ENCODE measurements at regions not wholly inside any gene's neighbourhood (a gene's known extent, or its start where the extent isn't known, plus 50 kb on each side); places are given as distances from the start of the nearest gene placed in this dataset.

DNA sequence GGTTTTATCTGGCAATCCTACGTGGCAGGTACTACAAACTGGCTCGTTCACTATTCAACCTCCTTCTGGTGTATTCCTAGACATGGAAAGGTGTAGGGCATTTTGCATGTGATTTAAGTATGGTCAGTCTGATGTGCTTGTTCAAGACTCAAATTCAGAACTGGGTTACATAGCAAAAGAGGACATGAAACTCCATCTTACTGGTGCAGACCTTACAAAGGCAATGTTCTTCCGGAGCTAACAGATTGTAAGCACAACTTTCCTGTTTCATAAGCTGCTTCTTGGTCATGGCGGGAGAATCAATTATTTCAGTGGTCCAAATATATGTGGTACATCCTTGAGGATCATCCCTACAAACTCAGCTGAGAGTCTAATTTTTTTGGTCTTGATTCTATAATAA lies 703.4 kb downstream of the EPM2A start:
- Mint-ChIP-seq H3K36me3 (no peaks in the 10 kb centered on the region), H3K9me3 (peaks cover 12% of the 10 kb centered on the region), H3K4me3 (no peak overlapping the region), H3K27me3 (ENCODE audit: low read depth) (no peaks in the 10 kb centered on the region), H3K27ac (no peak overlapping the region), H3K4me1 (peaks cover 7% of the 10 kb centered on the region)
- CTCF ChIA-PET = no interaction called here
- TF ChIP-seq SMAD4 (CRISPR knock-in tag; IDR thresholded peaks at IDR 0.05) = no peak
- TF ChIP-seq PREB (CRISPR knock-in tag; IDR thresholded peaks at IDR 0.05; ENCODE audit: borderline replicate concordance) = no peak
- TF ChIP-seq NFE2L1 (CRISPR knock-in tag; IDR thresholded peaks at IDR 0.05) = no peak
- no peak for TF ChIP-seq PRRX2 (CRISPR knock-in tag; IDR thresholded peaks at IDR 0.05)
- TF ChIP-seq, protein P1, sequence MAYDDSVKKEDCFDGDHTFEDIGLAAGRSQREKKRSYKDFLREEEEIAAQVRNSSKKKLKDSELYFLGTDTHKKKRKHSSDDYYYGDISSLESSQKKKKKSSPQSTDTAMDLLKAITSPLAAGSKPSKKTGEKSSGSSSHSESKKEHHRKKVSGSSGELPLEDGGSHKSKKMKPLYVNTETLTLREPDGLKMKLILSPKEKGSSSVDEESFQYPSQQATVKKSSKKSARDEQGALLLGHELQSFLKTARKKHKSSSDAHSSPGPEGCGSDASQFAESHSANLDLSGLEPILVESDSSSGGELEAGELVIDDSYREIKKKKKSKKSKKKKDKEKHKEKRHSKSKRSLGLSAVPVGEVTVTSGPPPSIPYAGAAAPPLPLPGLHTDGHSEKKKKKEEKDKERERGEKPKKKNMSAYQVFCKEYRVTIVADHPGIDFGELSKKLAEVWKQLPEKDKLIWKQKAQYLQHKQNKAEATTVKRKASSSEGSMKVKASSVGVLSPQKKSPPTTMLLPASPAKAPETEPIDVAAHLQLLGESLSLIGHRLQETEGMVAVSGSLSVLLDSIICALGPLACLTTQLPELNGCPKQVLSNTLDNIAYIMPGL (CRISPR knock-in tag; IDR thresholded peaks at IDR 0.05) = no peak
- no peak for TF ChIP-seq ZNF671 (CRISPR knock-in tag; IDR thresholded peaks at IDR 0.05)
- TF ChIP-seq TEAD1 (CRISPR knock-in tag; IDR thresholded peaks at IDR 0.05) = no peak
- no peak for TF ChIP-seq SMAD3 (CRISPR knock-in tag; IDR thresholded peaks at IDR 0.05; ENCODE audit: borderline replicate concordance)
- TF ChIP-seq ZNF263 (CRISPR knock-in tag; IDR thresholded peaks at IDR 0.05; ENCODE audit: low read depth) = no peak
- no peak for TF ChIP-seq CBFB (CRISPR knock-in tag; IDR thresholded peaks at IDR 0.05; ENCODE audit: low read depth)
- TF ChIP-seq, protein P2, sequence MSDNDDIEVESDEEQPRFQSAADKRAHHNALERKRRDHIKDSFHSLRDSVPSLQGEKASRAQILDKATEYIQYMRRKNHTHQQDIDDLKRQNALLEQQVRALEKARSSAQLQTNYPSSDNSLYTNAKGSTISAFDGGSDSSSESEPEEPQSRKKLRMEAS (CRISPR knock-in tag; IDR thresholded peaks at IDR 0.05) = no peak
- no peak for TF ChIP-seq AFF4 (CRISPR knock-in tag; IDR thresholded peaks at IDR 0.05; ENCODE audit: borderline replicate concordance)
- TF ChIP-seq, protein P3, sequence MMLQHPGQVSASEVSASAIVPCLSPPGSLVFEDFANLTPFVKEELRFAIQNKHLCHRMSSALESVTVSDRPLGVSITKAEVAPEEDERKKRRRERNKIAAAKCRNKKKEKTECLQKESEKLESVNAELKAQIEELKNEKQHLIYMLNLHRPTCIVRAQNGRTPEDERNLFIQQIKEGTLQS (CRISPR knock-in tag; conservative IDR thresholded peaks at IDR 0.05) = no peak
- no peak for TF ChIP-seq ETV6 (CRISPR knock-in tag; IDR thresholded peaks at IDR 0.05)
- TF ChIP-seq ZNF317 (CRISPR knock-in tag; IDR thresholded peaks at IDR 0.05; ENCODE audit: borderline replicate concordance, low read depth) = no peak
- TF ChIP-seq CREM (CRISPR knock-in tag; IDR thresholded peaks at IDR 0.05) = no peak
- no peak for TF ChIP-seq GABPB1 (CRISPR knock-in tag; IDR thresholded peaks at IDR 0.05)
- ATAC-seq (no peak), DNase-seq (ENCODE audit: low spot score) (no peak)
- POLR2A ChIA-PET = no interaction called here

GRCh38 chr6:145032562-145033145 lies 702.7 kb downstream of the EPM2A start:
- Mint-ChIP-seq H3K27me3 (ENCODE audit: low read depth) (no peaks in the 10 kb centered on the region), H3K4me1 (peaks cover 3% of the 10 kb centered on the region), H3K9me3 (peaks cover 12% of the 10 kb centered on the region), H3K27ac (no peak overlapping the region), H3K36me3 (no peaks in the 10 kb centered on the region), H3K4me3 (no peak overlapping the region)
- CTCF ChIA-PET = interaction anchor here (0.9 kb wide), 1 partner anchor 10 kb away, joined by 4 read pairs; no protein-coding TSS in a partner anchor
- ATAC-seq (no peak), DNase-seq (ENCODE audit: low spot score) (no peak)
- POLR2A ChIA-PET = no interaction called here
- TF ChIP-seq AR (CRISPR knock-in tag; IDR thresholded peaks at IDR 0.05) (no peak), E2F5 (CRISPR knock-in tag; IDR thresholded peaks at IDR 0.05) (no peak), ESRRA (CRISPR knock-in tag; IDR thresholded peaks at IDR 0.05; ENCODE audit: borderline replicate concordance) (no peak), ZNF219 (CRISPR knock-in tag; IDR thresholded peaks at IDR 0.05; ENCODE audit: borderline replicate concordance) (no peak), TP53 (CRISPR knock-in tag; IDR thresholded peaks at IDR 0.05) (no peak), ZNF671 (CRISPR knock-in tag; IDR thresholded peaks at IDR 0.05) (no peak), TCF7 (CRISPR knock-in tag; IDR thresholded peaks at IDR 0.05; ENCODE audit: low read depth) (no peak), ETV6 (CRISPR knock-in tag; IDR thresholded peaks at IDR 0.05) (no peak), NR3C1 (CRISPR knock-in tag; conservative IDR thresholded peaks at IDR 0.05; ENCODE audit: low read depth) (no peak), NR2C2 (CRISPR knock-in tag; IDR thresholded peaks at IDR 0.05) (no peak), SP1 (CRISPR knock-in tag; conservative IDR thresholded peaks at IDR 0.05) (no peak)

Data from WTC11 (cell line).